Hepatocyte (in vitro differentiated cells): ENCODE measurements at regions not wholly inside any gene's neighbourhood (a gene's known extent, or its start where the extent isn't known, plus 50 kb on each side); places are given as distances from the start of the nearest gene placed in this dataset.

Experiments used
- EZH2 ChIP-seq: fragments of 200-600 bp; sonication (generic); IDR thresholded peaks from 2 replicates; pipeline ENCODE4 v1.6.1; 2016; ENCODE audit warnings: antibody characterized with exemption, mild to moderate bottlenecking, borderline replicate concordance
- TF ChIP-seq, protein P1 (sequence below): fragments of 200-600 bp; sonication (generic); IDR thresholded peaks from 2 replicates; pipeline ENCODE4 v1.5.1; 2016; ENCODE audit warnings: antibody characterized with exemption, mild to moderate bottlenecking; ENCODE audit not compliant: poor library complexity

DNA sequence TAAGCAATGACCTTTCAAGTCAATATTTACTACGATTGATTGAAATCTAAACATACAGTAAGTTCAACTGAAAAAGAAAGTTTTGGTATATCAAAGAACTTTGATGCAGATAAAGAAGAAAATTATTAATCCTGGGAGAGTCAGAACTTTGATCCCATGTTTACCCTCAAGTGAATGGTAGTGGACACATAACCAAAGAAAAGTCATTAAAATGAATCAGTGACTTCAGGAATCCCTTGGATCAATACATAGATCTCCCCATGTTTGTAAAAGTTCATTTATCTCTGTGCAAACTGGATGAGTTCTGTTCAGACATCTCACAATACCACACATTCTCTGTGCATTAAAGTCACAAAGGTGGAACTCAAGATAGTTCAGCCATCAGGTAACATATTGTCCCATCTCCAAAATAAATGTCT lies 75.5 kb upstream of the RELN start:
- TF ChIP-seq, protein P1, sequence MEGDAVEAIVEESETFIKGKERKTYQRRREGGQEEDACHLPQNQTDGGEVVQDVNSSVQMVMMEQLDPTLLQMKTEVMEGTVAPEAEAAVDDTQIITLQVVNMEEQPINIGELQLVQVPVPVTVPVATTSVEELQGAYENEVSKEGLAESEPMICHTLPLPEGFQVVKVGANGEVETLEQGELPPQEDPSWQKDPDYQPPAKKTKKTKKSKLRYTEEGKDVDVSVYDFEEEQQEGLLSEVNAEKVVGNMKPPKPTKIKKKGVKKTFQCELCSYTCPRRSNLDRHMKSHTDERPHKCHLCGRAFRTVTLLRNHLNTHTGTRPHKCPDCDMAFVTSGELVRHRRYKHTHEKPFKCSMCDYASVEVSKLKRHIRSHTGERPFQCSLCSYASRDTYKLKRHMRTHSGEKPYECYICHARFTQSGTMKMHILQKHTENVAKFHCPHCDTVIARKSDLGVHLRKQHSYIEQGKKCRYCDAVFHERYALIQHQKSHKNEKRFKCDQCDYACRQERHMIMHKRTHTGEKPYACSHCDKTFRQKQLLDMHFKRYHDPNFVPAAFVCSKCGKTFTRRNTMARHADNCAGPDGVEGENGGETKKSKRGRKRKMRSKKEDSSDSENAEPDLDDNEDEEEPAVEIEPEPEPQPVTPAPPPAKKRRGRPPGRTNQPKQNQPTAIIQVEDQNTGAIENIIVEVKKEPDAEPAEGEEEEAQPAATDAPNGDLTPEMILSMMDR: no peak
- no peak for TF ChIP-seq EZH2
